GM18858 (cell line): ENCODE measurements at regions not wholly inside any gene's neighbourhood (a gene's known extent, or its start where the extent isn't known, plus 50 kb on each side); places are given as distances from the start of the nearest gene placed in this dataset.
A peak's percentile ranks its signal among the peaks of the same experiment; 100 is the strongest.

Source experiments
- ATAC-seq: cut with Tn5 transposase; IDR thresholded peaks from one replicate; pipeline ENCODE4 v1.9.1; 2021; ENCODE audit not compliant: unreplicated experiment

DNA sequence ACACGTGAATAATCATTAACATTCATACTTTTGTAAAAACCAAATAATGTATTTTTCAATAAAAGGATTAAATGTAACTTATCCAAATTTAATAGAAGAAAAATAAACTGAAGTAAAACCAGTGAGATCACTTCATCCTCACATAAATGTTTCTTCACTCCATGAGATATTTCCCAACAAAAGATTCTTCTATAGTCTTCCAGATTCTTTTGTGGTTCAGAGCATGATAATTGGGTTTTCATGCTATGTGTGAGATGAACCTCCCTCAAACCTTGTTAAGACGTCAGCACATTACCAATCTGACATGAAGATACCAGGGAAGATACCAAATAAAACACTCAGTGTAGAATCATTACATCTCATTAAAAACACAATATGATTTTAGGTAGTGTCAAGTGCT lies 62.9 kb upstream of the OXGR1 start:
- ATAC-seq: no peak

DNA sequence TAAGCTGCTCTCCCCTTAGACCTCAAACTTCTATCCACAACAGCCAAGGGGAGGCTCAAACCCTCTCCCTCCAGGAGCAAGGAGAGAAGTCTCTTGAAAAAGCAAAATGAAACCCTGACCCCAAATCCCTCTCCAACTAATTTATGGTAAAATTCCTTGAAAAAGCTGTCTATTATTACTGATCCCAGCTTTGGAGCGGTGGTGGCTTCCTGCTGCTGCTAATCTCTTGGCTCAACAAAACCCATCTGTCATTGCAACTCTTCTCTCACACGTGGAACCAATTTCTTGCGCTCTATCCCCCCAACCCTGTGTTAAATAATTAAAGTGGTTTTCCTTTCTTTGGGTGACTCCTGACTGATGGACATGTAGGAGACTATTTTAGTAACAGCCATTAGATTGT lies 64.1 kb upstream of the OXGR1 start:
- no peak for ATAC-seq

DNA sequence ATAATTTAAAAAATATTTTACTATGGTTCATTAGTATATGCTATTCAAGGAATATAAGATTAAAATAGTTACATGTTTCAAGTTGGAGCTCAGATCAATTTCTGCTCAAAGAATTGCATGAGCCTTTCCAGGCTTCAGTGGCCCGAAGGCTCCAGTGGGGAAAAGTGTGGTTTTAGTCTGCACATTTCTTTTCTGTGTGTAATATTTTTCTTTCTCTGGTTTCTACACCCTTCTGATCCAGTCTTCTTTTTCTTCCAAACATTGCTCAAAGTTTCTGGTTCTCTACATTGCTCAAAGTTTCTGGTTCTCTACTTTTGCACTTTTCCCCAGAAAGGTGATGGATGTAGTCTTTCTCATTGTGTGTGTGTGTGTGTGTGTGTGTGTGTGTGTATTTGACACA lies 64.7 kb upstream of the OXGR1 start:
- ATAC-seq: no peak

DNA sequence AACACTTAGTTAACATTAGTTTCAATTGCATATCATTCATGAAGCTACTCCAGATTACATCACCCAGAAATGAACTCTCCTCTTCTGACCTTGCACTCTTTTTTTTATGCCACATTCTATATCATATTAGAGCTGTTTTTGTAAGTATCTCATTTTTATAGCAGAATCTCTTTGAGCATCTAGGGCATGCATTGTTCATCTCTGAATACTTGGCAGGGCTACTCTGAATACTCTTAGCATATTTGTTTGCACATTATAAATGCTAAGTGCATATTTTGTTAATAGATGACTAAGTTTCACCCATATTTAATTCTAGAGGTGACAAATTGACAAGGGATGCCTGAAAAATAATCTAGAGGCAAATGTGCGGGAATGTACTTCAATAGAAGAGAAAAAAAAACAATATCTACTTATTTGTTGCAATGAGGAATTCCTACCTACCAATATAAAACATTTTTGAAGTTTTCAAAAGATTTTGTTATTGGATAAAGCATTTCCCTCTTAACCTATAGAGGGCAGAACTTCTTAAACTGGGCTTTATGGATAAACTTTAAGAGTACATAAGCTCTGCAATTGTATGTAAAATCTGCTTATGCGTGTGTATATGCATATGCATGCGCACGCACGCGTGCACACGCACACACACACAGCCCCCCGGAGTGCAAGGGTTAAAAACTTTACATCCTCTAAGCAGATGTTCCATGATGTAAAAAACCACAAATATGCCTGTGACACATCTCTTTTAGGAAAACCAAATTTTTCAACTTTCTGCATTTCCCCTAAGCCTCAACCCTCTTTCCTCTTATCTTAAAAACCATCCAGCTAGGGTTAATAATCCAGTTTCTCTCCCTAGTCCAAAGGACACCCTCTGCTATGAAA lies 73.0 kb upstream of the OXGR1 start:
- ATAC-seq: no peak

DNA sequence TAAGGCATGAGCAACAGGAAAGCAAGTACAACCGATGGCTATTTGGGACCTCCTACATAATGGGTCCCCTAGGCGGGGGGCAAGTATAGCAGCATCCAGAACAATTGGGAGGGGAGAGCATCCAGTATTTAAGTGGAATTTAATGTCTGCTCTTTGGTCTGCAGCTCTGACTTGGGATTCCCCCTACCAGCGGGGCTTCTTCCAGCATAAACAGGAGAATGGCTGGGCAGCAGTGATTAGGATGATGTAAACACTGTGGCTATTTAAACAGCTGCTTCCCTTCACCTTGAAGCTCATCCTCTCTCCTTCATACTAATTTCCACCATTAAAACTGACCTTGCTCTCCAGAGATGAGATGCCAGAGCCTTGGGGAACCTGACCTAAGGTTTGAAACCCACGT lies 73.9 kb upstream of the OXGR1 start:
- ATAC-seq: no peak

DNA sequence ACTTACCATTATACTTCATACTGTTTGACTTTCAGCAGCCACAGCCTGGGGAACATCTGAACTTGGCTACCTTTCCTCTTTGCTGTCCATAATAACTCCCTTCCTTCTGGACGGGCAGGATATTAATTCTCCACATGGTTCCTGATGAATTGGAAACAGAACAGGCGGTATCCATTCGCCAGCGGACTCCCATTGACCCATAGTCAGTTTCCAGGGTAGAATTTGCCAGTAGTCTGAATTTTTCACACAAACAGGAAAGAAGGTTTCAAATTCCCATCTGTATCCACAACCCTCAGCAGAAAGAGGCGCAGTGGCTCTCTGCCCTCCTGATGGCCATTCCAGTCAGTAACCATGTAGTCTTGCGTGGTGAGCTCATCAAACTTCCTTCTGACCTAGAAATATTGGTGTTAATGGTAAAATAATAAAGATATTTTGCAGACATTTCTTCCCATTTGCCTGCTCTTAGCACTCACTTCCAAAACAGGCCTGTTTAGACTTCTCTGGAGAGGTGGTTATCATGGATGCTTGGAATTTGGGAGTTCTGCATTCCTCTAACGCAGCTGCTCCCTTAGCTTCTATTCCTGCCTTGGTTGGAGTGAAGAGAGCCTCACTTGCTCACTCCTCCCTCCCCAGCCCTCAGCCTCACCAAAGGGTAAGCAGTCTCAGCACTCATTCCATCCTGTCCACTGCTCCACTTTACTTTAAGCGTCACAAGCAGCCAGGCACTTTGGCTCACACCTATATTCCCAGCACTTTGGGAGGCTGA lies 75.0 kb upstream of the OXGR1 start:
- ATAC-seq: no peak

DNA sequence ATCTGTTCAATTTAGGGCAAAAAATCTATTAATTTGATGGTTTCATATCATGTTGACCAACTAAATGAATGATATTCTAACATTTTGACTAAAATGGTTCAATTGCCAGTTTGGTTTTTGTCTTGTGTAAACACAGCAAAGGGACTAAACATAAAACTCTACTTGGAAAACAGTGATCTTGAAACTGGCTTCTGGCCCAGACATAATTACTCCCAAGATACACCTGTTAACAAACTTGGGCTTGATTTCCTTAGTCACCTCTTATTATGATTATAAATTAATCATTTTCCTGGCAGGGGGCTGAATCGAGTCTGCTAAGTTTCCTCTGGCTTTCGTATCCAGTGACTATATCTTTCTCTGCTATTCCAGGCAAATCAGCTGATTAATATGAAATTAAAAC lies 78.0 kb upstream of the OXGR1 start:
- no peak for ATAC-seq

DNA sequence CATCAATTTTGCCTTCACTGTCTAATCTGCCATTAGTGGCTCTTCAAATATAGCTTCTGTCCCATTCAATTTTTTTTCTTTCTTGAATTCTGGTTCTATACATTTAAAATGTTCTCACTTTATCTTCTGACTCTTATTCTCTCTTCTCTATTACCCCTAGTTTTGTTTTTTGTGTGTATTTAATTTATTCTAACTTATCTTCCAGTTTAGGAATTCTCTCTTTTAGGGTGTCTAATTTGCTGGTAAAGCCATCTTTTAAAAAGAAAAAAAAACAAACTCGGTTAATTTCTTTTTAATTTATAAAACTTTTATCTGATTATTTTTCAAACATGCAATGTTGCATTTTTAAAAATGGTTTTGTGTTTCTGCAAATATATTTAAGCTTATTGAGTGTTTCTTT lies 80.3 kb upstream of the OXGR1 start:
- no peak for ATAC-seq

DNA sequence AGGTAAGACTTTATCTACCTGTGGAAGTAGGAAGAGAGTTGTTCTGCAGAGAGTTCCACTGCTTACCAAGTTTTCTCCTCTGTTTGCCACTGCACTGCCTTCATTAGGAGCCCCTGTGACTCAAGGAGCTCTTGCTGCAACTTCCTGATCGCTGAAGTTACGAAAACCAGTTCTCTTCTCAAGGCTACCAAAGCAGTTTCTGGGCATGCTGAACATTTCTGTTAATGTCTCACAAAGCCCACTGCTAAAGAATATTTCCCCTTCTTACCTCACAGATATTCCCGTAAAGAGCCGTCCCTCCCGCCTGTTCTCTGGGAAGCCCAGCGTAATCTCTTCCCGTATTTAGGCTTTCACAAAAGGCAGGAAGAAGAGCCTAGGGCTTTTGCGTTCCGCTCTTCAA lies 82.6 kb upstream of the OXGR1 start:
- no peak for ATAC-seq

DNA sequence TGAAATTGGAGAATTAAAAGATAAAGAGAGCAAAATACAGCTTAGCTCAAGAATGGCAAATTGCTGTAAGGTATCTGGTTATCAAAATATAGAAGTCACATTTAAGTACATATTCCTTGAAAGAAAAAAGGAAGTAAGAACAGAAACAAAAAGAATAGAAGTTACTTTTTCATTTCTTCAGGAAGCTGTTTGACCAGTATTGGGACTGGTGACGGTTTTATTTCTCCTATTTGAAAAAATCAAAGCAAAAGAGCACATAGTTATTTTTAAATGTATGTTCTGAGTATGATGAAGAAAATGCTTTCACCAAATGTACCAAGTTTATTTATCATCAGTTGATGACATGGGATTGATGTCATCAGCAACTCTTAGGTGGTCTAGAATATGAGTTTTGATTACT lies 83.1 kb upstream of the OXGR1 start:
- no peak for ATAC-seq

DNA sequence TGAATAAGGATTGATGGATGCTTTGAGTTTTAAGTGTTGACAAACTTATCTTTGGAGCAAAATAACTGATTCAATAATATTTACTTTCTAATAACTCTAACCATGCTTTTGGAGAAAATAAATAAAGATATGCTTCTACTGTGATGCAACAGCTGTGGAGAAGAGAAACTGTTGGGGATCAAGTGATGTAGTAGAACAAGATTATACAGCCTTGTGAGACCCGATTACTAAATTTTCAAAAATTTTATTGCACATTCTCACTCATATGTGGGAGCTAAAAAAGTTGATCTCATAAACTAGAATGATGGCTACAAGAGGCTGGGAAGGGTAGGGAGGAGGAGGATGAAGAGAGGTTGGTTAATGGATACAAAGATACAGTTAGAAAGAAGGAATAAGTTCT lies 85.5 kb upstream of the OXGR1 start:
- ATAC-seq: no peak

DNA sequence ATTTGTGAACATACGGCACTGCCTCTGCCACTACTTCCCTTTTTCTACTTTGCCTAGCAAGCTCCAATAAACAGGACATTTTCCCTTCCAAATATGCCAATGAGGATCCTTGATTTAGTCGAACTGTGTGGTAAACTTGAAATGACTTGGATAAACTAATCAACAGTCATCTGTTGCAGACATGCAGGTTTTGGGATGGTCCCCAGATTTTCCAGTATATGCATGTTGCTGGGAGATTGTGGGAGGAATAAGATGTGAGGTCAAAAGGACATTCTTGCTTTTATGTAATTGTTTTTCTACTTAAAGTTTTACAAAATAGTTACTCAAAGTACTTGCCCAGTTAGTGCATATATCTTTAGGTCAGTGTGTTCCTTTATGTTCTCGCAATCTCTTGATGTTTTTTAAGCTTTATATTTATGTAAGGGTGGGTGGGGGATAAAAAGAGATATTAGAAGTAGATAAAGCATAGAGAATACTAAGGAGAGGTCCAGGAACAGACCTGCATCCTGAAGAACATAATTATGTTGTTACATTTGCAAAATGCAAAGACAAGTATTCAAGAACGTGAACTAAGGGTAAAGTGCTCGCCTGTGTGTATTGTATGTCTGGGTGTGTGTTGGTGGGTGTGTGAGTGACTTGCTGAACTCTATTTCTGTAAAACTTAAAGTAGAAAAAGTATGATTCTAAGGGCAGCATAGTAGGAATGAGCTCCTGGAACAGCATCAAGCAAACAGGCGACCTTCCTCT lies 88.4 kb upstream of the OXGR1 start:
- ATAC-seq: no peak

DNA sequence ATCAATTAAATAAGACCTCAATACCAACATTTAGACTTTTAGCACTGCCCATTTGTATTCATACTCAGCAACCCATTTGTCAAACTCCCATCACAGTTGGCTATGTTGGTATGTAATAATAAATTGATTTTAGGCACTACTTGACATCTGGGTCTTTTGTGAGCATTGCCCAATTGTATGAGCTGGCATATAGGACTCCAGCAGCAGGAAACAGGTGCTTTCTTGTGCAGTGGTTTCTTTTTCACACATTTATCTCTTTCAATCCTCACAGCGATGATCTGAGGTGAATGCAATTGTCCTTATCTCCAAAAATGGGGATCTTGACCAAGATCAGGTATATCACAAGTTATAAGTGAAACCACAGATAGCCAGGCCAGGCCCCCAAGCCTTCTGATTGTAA lies 96.9 kb upstream of the OXGR1 start:
- no peak for ATAC-seq

DNA sequence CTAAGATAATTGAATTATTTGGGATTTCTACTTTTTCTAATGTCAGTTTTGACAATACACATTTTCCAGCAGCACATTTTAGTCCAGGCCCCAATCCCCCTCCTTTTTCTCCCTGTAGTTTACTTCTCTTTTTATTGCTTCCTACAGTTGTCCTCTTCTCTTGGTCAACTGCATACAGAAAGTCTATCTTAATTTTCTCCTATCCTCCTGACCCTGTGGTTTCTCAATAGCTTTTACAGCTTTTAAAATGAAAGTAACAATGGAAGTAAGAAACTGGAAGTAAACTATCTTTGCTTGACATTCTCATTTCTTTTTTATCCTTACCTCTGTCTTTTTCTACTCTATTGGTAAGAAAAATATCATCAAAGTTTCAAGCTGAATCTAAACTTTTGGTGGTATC lies 106.5 kb upstream of the OXGR1 start:
- no peak for ATAC-seq

DNA sequence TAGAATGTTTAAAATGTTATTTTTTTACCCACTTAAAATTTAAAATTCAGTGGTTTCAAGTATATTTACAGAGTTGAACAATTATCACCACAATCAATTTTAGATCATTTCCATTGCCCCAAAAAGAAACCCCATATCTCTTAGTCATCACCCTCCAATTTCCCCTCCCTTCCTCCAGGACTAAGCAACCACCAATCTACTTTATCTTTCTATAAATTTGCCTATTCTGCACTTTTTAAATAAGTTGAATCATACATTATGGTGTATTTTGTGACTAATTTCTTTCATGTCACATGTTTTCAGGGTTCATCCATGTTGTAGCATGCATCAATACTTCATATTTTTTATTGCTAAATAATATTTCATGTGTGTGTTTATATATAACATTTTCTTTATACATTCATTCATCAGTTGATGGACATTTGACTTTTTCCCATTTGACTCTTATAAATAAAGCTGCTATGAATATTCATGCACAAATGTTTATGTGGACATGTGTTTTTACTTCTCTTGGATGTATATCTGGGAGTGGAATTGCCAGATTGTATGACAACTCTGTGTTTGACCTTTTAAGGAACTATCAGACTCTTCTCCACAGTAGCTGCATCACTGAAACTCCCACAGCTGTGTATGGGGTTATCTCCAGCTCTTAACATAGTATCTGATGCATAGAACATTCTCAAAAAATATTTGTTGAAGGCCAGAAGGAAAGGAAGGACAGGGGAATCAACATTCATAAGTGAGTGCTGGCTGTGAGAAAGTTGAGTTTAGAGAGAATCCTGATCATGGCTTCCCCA lies 107.8 kb upstream of the OXGR1 start:
- no peak for ATAC-seq

DNA sequence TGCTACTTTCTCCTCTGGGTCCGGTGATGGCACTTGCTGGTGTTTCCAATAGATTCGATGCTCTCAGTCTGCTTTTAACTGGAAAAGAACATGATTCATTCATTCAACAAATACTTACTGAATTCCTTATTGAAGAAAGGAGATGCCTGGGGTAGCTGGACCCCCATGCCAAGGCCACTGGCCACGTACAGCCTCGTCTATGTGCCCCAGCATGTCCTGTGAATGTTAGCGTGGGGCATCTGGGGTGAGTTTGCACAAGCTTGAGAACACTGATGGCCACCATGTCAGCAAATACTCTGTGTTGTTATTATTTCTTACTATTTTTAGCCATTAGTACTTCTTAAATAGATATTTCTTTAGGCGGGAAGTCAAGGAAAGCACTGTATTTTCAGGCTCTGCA lies 112.0 kb upstream of the OXGR1 start:
- ATAC-seq: no peak

DNA sequence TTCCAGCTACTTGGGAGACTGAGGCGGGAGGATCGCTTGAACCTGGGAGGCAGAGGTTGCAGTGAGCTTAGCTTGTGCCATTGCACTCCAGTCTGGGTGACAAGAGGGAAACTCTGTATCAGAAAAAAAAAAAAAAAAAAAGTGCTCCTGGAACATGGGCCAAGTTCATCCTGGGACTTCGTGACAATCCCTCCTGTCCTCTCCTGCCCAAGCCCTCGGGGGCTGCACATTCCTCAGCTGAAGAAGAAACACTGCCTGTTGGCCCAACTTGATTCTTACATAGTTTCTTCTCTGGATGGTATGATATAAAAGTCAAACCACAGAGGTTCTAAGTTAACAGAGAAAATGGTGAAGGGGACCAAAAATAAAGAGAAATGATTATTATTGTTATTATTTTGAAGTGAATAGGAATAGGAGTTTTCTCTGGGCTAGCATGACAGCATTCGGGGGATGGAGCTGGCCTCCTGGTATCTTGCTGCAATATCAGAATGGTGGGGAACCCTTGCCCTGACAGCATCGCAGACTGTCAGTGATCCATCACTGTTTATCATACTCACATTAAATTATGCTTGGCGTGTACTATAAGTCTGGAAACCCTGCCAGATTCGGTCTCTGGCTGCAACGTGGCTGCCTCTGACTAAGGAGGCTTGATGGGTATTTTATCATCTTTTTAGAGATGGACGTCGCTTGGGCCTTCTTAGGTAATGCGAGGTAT lies 113.7 kb upstream of the OXGR1 start:
- ATAC-seq: no peak

DNA sequence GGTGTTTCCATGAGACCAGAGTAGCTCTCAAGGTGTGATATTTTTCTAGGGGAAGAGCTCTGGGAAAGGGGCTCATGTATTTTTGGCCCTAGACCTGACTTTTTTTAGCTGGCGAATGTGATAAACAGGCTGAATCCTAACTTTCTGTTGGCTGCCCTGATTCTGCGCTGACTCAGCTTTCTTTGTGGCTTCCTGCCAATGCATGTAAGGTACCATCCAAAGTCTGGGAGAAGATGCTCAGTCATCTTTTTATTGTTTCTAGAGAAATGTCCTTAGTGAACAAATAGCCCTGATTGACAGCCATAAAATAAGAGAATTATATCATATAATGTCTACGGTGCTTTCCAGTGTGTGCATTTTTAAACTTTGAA lies 113.6 kb upstream of the MBNL2 start:
- ATAC-seq: no peak

DNA sequence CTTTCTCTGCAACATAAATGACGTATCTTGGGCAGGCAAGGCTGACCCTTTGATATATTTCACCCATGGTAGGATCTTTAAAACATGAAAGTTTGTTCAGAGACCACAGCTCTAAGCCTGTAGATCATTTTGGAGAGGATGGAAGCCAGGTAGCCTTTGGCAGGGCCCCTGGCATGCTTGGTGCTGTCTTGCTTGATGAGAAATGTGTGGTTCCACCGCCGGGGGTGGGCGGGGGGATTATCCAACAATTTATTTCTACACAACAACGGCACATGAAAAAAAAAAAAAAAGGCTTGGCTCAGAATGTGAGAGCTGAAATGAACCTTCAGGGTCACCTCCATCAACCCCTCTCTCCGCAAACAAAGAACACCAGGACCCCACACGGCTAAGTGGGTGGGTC lies 112.9 kb upstream of the MBNL2 start:
- ATAC-seq: no peak

DNA sequence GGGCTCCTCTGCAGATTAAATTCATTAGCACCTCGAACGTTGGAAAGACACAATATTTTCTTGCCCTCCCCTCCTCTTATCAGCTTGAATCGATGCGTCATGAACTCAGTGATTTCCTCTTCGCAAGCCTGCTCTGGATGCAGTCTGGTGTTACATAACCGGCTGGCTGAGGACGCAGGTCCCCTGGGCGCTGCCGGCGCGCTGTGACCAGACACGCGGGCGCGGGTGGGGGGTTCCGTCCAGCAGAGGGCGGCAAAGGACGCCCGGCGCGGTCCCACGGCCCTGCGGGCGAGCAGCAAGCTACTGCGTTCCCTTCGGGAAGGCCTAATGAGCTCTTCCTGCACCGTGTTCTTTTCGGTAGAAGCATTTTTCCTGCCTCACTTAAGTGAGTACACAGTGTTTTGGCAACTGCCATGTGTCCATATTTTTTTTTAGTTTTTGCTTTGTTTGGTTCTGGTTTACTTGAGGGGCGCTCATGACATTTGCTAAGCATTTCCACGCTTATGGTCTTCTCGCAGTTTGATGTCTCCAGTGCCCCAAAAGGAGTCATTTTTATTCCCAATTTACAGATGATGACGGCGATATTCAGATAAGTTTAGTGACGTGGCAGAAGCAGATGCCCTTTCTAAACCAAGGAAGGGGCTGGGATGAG lies 112.2 kb upstream of the MBNL2 start:
- ATAC-seq: peak; percentile 96
